Testis (tissue), 2 donors: ENCODE measurements at regions not wholly inside any gene's neighbourhood (a gene's known extent, or its start where the extent isn't known, plus 50 kb on each side); places are given as distances from the start of the nearest gene placed in this dataset.

Source experiments
- POLR2A ChIP-seq: fragments of 450-650 bp; IDR thresholded peaks from one replicate; pipeline ENCODE4 v1.6.1; 2017; ENCODE audit warnings: antibody characterized with exemption, mild to moderate bottlenecking, moderate library complexity
- TF ChIP-seq, protein P1 (sequence below), 3 experiments: fragments of 450-650 bp in 2 of 3; fragments of 200-600 bp in 1 of 3; sonication (generic) in 1 of 3; IDR thresholded peaks; one replicate each; pipeline ENCODE4 v1.5.1; 2016 to 2019; ENCODE audit warnings: antibody characterized with exemption in 3 of 3, mild to moderate bottlenecking in 2 of 3, moderate library complexity in 1 of 3

DNA sequence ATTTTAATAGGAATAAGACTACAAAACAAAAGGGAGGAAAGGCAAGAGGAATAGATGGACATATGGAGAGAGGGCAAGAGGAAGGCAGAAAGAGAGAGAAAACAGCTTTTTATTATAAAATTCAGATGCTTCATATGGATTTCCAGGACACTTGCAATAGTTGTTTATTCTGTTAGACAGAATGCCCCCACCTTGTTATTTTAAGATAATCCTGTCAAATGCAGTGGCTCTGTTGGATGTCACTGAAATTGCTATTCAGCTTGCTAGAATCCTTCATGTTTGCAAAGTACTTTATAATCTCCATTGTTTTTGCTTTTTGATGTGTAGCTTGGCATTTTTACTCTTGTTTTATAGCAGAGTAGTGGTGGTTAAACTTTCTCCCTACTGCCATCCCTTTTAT, 432.4 kb upstream of the AZI2 start:
- TF ChIP-seq, protein P1, sequence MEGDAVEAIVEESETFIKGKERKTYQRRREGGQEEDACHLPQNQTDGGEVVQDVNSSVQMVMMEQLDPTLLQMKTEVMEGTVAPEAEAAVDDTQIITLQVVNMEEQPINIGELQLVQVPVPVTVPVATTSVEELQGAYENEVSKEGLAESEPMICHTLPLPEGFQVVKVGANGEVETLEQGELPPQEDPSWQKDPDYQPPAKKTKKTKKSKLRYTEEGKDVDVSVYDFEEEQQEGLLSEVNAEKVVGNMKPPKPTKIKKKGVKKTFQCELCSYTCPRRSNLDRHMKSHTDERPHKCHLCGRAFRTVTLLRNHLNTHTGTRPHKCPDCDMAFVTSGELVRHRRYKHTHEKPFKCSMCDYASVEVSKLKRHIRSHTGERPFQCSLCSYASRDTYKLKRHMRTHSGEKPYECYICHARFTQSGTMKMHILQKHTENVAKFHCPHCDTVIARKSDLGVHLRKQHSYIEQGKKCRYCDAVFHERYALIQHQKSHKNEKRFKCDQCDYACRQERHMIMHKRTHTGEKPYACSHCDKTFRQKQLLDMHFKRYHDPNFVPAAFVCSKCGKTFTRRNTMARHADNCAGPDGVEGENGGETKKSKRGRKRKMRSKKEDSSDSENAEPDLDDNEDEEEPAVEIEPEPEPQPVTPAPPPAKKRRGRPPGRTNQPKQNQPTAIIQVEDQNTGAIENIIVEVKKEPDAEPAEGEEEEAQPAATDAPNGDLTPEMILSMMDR (IDR thresholded peaks at IDR 0.05) = no peak
- no peak for TF ChIP-seq POLR2A
